Tongue (tissue), 1 donor: ENCODE measurements at regions not wholly inside any gene's neighbourhood (a gene's known extent, or its start where the extent isn't known, plus 50 kb on each side); places are given as distances from the start of the nearest gene placed in this dataset.
"Not testable (repeated sequence)": the region's sequence is repeated elsewhere in the genome, so short reads cannot be mapped to it uniquely, and the experiment has no call there.

Experiments used
- DNase-seq: peaks from one replicate; pipeline ENCODE4 v3.0.0-alpha.2; 2015

- DNase-seq: no peak
Observed at GRCh38 chr11:37896016-37896415, 1298.0 kb upstream of the RAG2 start.

GRCh38 chr11:37881741-37882140, 1283.7 kb upstream of the RAG2 start:
- DNase-seq: no peak

- peak; percentile 31 for DNase-seq
Observed at GRCh38 chr11:37861671-37862070, 1263.6 kb upstream of the RAG2 start.

GRCh38 chr11:37858806-37859537, 1260.9 kb upstream of the RAG2 start:
- not testable (repeated sequence) for DNase-seq

- DNase-seq: no peak
Observed at GRCh38 chr11:37858398-37858797, 1260.4 kb upstream of the RAG2 start.

- DNase-seq: no peak
Observed at GRCh38 chr11:37857726-37858125, 1259.7 kb upstream of the RAG2 start.

GRCh38 chr11:37849706-37850105, 1251.7 kb upstream of the RAG2 start:
- peak; percentile 9 for DNase-seq

GRCh38 chr11:37843603-37844002, 1245.6 kb upstream of the RAG2 start:
- DNase-seq: no peak

GRCh38 chr11:37841016-37841415, 1243.0 kb upstream of the RAG2 start:
- no peak for DNase-seq

GRCh38 chr11:37840345-37840744, 1242.3 kb upstream of the RAG2 start:
- not testable (repeated sequence) for DNase-seq

- no peak for DNase-seq
Observed at GRCh38 chr11:37830529-37830928, 1232.5 kb upstream of the RAG2 start.

GRCh38 chr11:37817727-37818270, 1219.8 kb upstream of the RAG2 start:
- no peak for DNase-seq

GRCh38 chr11:37812281-37812880, 1214.3 kb upstream of the RAG2 start:
- no peak for DNase-seq

GRCh38 chr11:37811349-37811748, 1213.3 kb upstream of the RAG2 start:
- peak; percentile 1 for DNase-seq

GRCh38 chr11:37804666-37805065, 1206.6 kb upstream of the RAG2 start:
- DNase-seq: peak; percentile 3

- DNase-seq: no peak
Observed at GRCh38 chr11:37788141-37788877, 1190.3 kb upstream of the RAG2 start.

- no peak for DNase-seq
Observed at GRCh38 chr11:37786214-37786755, 1188.2 kb upstream of the RAG2 start.

GRCh38 chr11:37774441-37774840, 1176.4 kb upstream of the RAG2 start:
- no peak for DNase-seq

GRCh38 chr11:37770145-37770544, 1172.1 kb upstream of the RAG2 start:
- DNase-seq: peak; percentile 55

- no peak for DNase-seq
Observed at GRCh38 chr11:37762079-37762478, 1164.0 kb upstream of the RAG2 start.

- DNase-seq: peak; percentile 88
Observed at GRCh38 chr11:37755521-37755920, 1157.5 kb upstream of the RAG2 start.

GRCh38 chr11:37748641-37749040, 1150.6 kb upstream of the RAG2 start:
- DNase-seq: no peak

GRCh38 chr11:37747121-37747520, 1149.1 kb upstream of the RAG2 start:
- no peak for DNase-seq
